Activated naive CD4-positive, alpha-beta T cell treated with anti-CD3 and anti-CD28 coated beads for 36 hours (primary cell): ENCODE measurements at regions not wholly inside any gene's neighbourhood (a gene's known extent, or its start where the extent isn't known, plus 50 kb on each side); places are given as distances from the start of the nearest gene placed in this dataset.
"Not testable (repeated sequence)": the region's sequence is repeated elsewhere in the genome, so short reads cannot be mapped to it uniquely, and the experiment has no call there.

ENCODE experiments used
- CTCF ChIA-PET: fragments of 350-600 bp; sonication (Branson Sonifier 250); formaldehyde crosslinking; loops from one replicate; lab custom pipeline; 2021; ENCODE audit warnings: antibody characterized with exemption; lab: Charles Lee
- DNase-seq: peaks from one replicate; pipeline ENCODE4 v3.0.0-alpha.2; 2020
- H3K27ac Mint-ChIP-seq: one replicate; pipeline ENCODE4 v1.8.0; 2021; ENCODE audit warnings: mild to moderate bottlenecking, mixed read lengths
- H3K27me3 Mint-ChIP-seq: one replicate; pipeline ENCODE4 v1.8.0; 2021; ENCODE audit warnings: low read depth, mixed read lengths
- H3K36me3 Mint-ChIP-seq: one replicate; pipeline ENCODE4 v1.8.0; 2021; ENCODE audit warnings: low read depth, mixed read lengths
- H3K4me1 Mint-ChIP-seq: one replicate; pipeline ENCODE4 v1.8.0; 2021; ENCODE audit warnings: low read depth, mixed read lengths
- H3K4me3 Mint-ChIP-seq: one replicate; pipeline ENCODE4 v1.8.0; 2021; ENCODE audit warnings: mild to moderate bottlenecking, moderate library complexity, mixed read lengths
- H3K9me3 Mint-ChIP-seq: one replicate; pipeline ENCODE4 v1.8.0; 2021; ENCODE audit warnings: mixed read lengths
- intact Hi-C: fragments of 100-400 bp; cut with micrococcal nuclease; formaldehyde crosslinking; loops from one replicate; pipeline ENCODE4 v1.15.1; 2023

DNA sequence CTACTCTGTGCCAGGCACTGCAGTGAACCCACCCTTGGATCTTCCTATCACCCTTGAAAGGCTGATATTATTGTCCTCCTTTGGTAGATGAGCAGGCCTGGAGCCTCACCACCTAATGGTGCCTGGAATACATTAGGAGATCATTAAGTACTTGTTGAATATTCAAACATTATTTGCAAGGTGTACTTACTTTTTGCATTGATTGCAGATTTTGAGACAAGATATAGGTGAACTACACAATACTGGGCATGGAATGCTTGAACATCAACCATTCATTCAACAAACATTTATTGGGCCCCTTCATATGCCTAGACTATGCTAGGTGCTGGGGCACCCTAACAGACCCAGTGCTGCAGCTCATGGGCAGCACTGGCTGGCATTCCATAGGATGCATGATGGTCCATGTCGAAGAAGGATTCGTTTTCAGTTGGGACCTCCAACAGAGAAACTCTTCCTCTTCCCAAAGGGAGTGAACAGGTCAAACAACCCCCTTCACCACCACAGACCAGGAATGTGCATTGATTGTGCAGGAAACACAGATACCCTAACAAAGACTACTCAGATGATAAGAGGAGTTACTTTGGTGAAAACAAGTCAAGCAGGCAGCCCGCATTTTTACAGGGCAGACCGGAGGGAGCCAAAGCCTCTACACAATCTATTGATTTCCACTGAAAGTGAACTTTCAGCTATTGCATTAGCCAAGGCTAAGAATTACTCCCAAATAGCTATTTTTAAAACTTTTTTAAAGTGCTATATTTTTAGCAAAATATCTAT, 149.6 kb upstream of the SH3BP4 start:
- H3K27ac Mint-ChIP-seq, result no peak overlapping the region
- no peaks in the 10 kb centered on the region for H3K9me3 Mint-ChIP-seq
- no peak overlapping the region for H3K4me3 Mint-ChIP-seq
- DNase-seq, result no peak
- peaks cover 12% of the 10 kb centered on the region for H3K27me3 Mint-ChIP-seq
- intact Hi-C loops, result no loop called here
- H3K36me3 Mint-ChIP-seq, result no peaks in the 10 kb centered on the region
- CTCF ChIA-PET, result interaction anchor here (0.6 kb wide), 1 partner anchor 128 kb away, joined by 3 read pairs; no protein-coding TSS in a partner anchor
- H3K4me1 Mint-ChIP-seq, result no peaks in the 10 kb centered on the region

- no peaks in the 10 kb centered on the region for H3K4me1 Mint-ChIP-seq
- no peak for DNase-seq
- no peak overlapping the region for H3K27ac Mint-ChIP-seq
- intact Hi-C loops, result no loop called here
- no peaks in the 10 kb centered on the region for H3K36me3 Mint-ChIP-seq
- no peaks in the 10 kb centered on the region for H3K9me3 Mint-ChIP-seq
- peaks cover 14% of the 10 kb centered on the region for H3K27me3 Mint-ChIP-seq
- H3K4me3 Mint-ChIP-seq, result no peak overlapping the region
- CTCF ChIA-PET, result no interaction called here
Measured at GRCh38 chr2:234797566-234798250, 154.1 kb upstream of the SH3BP4 start.

GRCh38 chr2:234796045-234796591, 155.7 kb upstream of the SH3BP4 start:
- Mint-ChIP-seq H3K4me1 (no peaks in the 10 kb centered on the region), H3K27me3 (peaks cover 14% of the 10 kb centered on the region), H3K4me3 (no peak overlapping the region), H3K36me3 (no peaks in the 10 kb centered on the region), H3K9me3 (no peaks in the 10 kb centered on the region), H3K27ac (no peak overlapping the region)
- intact Hi-C loops, result no loop called here
- no peak for DNase-seq
- CTCF ChIA-PET, result no interaction called here

DNA sequence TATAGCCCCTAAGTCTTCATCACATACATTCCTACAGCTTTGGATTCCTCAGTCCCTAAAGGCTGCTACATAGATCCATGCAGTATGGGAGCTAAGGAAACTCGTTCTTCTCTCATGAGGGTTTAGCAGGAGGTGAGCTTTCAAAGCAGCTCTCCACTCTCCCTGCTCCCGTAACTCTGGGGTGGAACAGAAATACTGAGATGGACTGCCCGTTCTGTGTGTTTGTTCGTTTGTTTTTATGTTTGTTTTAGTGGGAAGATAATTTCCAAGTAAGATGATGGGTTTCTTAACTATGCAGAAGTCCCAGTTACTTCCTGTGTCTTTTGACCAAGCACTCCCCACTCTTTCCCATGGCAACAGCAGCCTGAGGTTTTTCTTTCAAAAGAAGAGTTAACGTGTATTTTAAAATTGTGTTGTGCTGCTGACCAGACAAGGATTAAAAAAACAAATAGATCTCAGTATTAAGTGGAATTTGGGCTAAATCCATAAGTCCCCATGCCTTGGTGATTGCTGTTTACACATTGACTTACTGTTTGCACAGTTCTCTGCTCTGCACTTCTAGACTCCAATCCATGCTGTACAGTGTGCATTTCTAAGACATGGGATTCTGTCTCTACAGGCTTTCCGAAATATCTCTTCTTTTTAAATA, 156.4 kb upstream of the SH3BP4 start:
- H3K9me3 Mint-ChIP-seq, result no peaks in the 10 kb centered on the region
- H3K4me3 Mint-ChIP-seq, result no peak overlapping the region
- no peak overlapping the region for H3K27ac Mint-ChIP-seq
- no peak for DNase-seq
- CTCF ChIA-PET, result no interaction called here
- peaks cover 9% of the 10 kb centered on the region for H3K27me3 Mint-ChIP-seq
- no peaks in the 10 kb centered on the region for H3K36me3 Mint-ChIP-seq
- no peaks in the 10 kb centered on the region for H3K4me1 Mint-ChIP-seq
- intact Hi-C loops, result no loop called here

GRCh38 chr2:234794866-234795265, 157.0 kb upstream of the SH3BP4 start:
- DNase-seq, result no peak
- H3K9me3 Mint-ChIP-seq, result no peaks in the 10 kb centered on the region
- CTCF ChIA-PET, result no interaction called here
- H3K4me1 Mint-ChIP-seq, result no peaks in the 10 kb centered on the region
- no peak overlapping the region for H3K27ac Mint-ChIP-seq
- intact Hi-C loops, result no loop called here
- H3K36me3 Mint-ChIP-seq, result no peaks in the 10 kb centered on the region
- H3K27me3 Mint-ChIP-seq, result peaks cover 9% of the 10 kb centered on the region
- no peak overlapping the region for H3K4me3 Mint-ChIP-seq

DNA sequence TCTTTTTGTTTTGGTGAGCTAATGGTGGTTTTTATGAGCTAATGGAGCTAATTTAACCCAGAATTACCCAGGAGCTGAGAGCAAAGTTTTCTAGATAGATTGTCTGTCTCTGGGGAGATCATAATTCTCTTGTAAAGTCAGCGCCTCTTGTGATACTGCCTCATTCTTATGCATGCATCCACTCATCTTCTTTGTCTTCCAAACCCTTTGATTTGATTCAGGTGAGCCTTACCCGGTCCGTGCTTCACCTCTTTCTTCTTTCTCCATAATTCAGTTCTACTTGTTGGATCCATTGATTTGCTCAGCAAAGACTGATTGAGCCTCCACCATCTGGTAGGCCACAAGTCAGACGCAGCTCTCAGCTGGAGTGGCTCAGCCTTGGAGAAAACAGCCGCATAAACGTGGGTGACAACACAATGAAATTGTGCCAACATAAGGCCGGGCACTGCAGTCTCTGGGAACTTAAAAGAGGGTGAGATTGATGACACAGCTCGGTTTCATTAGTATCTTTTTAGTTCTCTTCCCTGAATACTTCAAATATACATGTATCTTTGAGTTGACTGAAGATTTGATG, 158.5 kb upstream of the SH3BP4 start:
- Mint-ChIP-seq H3K27me3 (peaks cover 9% of the 10 kb centered on the region), H3K4me1 (no peaks in the 10 kb centered on the region), H3K9me3 (no peaks in the 10 kb centered on the region), H3K4me3 (no peak overlapping the region), H3K27ac (no peak overlapping the region), H3K36me3 (no peaks in the 10 kb centered on the region)
- intact Hi-C loops, result no loop called here
- CTCF ChIA-PET, result no interaction called here
- no peak for DNase-seq

- Mint-ChIP-seq H3K27ac (no peak overlapping the region), H3K4me1 (no peaks in the 10 kb centered on the region), H3K36me3 (no peaks in the 10 kb centered on the region), H3K27me3 (peaks cover 5% of the 10 kb centered on the region), H3K9me3 (no peaks in the 10 kb centered on the region), H3K4me3 (no peak overlapping the region)
- CTCF ChIA-PET, result no interaction called here
- DNase-seq, result no peak
- intact Hi-C loops, result no loop called here
Measured at GRCh38 chr2:234792621-234793022, 159.2 kb upstream of the SH3BP4 start.

- CTCF ChIA-PET, H3K9me3 Mint-ChIP-seq, H3K4me1 Mint-ChIP-seq, H3K36me3 Mint-ChIP-seq, intact Hi-C loops, H3K27me3 Mint-ChIP-seq, H3K4me3 Mint-ChIP-seq, H3K27ac Mint-ChIP-seq, DNase-seq: not testable (repeated sequence)
Measured at GRCh38 chr2:234792096-234792495, 159.7 kb upstream of the SH3BP4 start.

GRCh38 chr2:234790380-234790779, 161.4 kb upstream of the SH3BP4 start:
- Mint-ChIP-seq H3K4me3 (no peak overlapping the region), H3K27ac (no peak overlapping the region), H3K9me3 (no peaks in the 10 kb centered on the region), H3K4me1 (no peaks in the 10 kb centered on the region), H3K36me3 (no peaks in the 10 kb centered on the region), H3K27me3 (peaks cover 10% of the 10 kb centered on the region)
- intact Hi-C loops, result no loop called here
- DNase-seq, result no peak
- CTCF ChIA-PET, result no interaction called here

DNA sequence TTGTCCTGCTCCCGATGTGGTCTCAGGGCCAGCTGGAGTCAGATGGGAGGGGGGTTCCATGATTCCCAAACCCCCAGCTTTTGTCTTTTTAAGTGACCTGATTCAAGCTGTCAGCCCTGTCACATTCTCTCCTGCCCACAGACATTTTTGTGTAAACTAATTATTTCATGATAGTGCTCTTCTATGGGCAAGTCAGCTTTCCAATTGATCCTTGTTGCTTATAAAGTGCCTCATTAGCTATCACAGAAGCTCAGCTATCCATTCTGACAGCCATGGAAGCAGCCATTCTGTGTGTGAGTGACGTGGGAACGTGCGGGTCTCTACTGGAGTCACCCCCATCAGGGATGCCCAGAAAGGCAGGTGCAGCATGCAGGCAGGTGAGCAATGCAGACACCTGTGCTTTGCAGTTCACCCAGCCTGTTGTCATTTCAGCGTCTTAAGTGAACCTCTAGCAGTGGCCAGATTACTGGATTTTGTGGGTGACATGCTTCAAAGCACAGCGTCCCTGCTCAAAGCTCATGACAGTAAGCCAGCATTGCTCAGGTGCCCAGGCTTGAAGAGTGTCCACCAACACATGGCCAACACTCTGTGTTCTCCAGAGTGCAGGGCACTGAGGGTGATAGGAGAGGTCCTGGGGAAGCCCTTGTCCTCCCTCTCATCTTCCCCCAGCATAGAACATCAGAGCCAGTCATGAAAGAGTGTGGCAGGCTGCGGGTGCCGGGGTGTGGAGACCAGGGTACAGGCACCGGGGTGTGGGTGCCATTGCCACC, 162.1 kb upstream of the SH3BP4 start:
- no peak for DNase-seq
- H3K27ac Mint-ChIP-seq, result no peak overlapping the region
- H3K4me1 Mint-ChIP-seq, result no peaks in the 10 kb centered on the region
- no peaks in the 10 kb centered on the region for H3K9me3 Mint-ChIP-seq
- CTCF ChIA-PET, result no interaction called here
- H3K4me3 Mint-ChIP-seq, result no peak overlapping the region
- intact Hi-C loops, result no loop called here
- H3K36me3 Mint-ChIP-seq, result no peaks in the 10 kb centered on the region
- H3K27me3 Mint-ChIP-seq, result peaks cover 10% of the 10 kb centered on the region

- DNase-seq, result no peak
- H3K27ac Mint-ChIP-seq, result no peak overlapping the region
- no peaks in the 10 kb centered on the region for H3K36me3 Mint-ChIP-seq
- H3K4me1 Mint-ChIP-seq, result no peaks in the 10 kb centered on the region
- CTCF ChIA-PET, result no interaction called here
- H3K27me3 Mint-ChIP-seq, result peaks cover 10% of the 10 kb centered on the region
- H3K9me3 Mint-ChIP-seq, result peaks cover 4% of the 10 kb centered on the region
- intact Hi-C loops, result no loop called here
- no peak overlapping the region for H3K4me3 Mint-ChIP-seq
Measured at GRCh38 chr2:234788841-234789240, 163.0 kb upstream of the SH3BP4 start.

GRCh38 chr2:234788381-234788780, 163.4 kb upstream of the SH3BP4 start:
- intact Hi-C loops, result no loop called here
- CTCF ChIA-PET, result no interaction called here
- peaks cover 10% of the 10 kb centered on the region for H3K27me3 Mint-ChIP-seq
- no peak for DNase-seq
- H3K36me3 Mint-ChIP-seq, result no peaks in the 10 kb centered on the region
- no peaks in the 10 kb centered on the region for H3K4me1 Mint-ChIP-seq
- H3K9me3 Mint-ChIP-seq, result peaks cover 9% of the 10 kb centered on the region
- H3K4me3 Mint-ChIP-seq, result no peak overlapping the region
- no peak overlapping the region for H3K27ac Mint-ChIP-seq
